ENCODE measurements at regions not wholly inside any gene's neighbourhood (a gene's known extent, or its start where the extent isn't known, plus 50 kb on each side); places are given as distances from the start of the nearest gene placed in this dataset.

DNA sequence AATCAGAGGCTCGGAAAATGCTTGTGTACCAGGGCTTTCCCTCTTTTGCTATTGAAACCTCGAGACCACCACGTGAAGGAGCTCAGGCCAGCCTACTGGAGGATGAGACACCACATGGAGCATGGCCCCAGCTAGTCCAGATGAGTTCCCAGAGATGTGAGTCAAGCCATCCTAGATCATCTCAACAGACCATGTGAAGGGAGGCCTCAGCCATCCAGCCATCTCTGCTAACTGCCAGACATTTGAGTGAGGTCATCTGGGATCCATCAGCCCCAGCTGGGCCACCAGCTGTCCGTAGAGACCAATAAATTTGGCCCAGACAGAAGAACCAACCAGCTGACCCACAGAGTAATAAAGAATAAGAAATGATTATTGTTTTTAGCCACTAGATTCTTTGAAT lies 62.8 kb upstream of the PROK2 start:
- DNase-seq (ENCODE audit: low spot score) = no peak

DNA sequence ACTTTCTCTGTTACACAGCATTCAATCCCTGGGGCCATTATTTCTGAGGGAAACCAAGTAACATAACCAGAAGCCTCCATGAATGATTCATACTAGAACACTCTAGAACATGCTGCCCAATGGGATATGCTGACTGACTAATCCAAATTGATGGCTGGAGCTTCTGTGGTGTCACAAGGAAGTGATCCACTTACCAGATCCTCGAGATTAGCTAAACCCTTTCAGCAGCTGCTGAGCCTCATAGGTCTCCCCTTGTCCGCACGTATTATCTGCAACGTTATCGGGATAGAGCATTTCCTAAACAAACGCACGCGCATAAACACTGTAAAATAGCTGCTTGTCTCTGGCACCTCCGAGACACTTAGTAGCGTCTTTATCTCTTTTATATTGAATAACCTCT lies 61.2 kb upstream of the PROK2 start:
- no peak for DNase-seq (ENCODE audit: low spot score)

DNA sequence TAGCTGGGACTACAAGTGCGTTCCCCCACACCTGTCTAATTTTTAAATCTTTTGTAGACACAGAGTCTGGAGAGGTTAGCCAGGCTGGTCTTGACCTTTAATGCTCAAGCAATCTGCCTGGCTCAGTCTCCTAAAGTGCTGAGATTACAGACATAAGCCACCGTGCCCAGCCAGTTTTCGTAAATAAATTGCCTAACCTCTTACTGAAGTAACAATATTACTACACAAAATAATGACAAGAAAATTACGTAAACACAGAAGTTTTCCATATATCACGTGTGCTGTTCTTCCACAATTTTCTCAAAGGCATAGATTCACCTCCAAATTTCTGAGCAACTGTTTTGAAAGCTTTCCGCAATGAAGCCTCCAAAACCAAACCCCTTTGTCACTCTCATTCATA lies 58.1 kb upstream of the PROK2 start:
- DNase-seq (ENCODE audit: low spot score) = no peak

DNA sequence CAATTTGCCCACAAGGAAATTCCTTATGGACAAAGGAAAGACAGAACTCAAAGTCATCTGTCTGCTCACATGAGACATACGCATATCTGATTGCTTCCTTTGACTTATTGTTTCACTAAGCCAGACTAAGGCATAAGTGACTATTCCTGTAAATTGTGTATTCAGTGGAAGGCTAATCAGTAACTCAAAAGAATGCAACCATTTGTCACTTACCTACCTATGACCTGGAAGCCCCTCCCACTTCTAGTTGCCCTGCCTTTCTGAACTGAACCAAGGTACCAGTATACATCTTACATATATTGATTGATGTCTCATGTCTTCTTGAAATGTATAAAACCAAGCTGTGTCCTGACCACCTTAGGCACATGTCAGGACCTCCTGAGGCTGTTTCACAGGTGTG lies 53.5 kb upstream of the PROK2 start:
- DNase-seq (ENCODE audit: low spot score) = no peak
